Upper lobe of left lung (tissue), 6 donors: ENCODE measurements at regions not wholly inside any gene's neighbourhood (a gene's known extent, or its start where the extent isn't known, plus 50 kb on each side); places are given as distances from the start of the nearest gene placed in this dataset.
A peak's percentile ranks its signal among the peaks of the same experiment; 100 is the strongest.

ENCODE experiments used
- ATAC-seq, 2 donors: fragments of 200-7000 bp; cut with Tn5 transposase; one replicate each; pipeline ENCODE4 v1.9.1; 2022; ENCODE audit warnings: mild to moderate bottlenecking in 2 of 2, moderate library complexity in 2 of 2; ENCODE audit not compliant: low FRiP score in 2 of 2
- DNase-seq, 2 donors: peaks; one replicate each; pipeline ENCODE4 v3.0.0-alpha.2; 2019 to 2020
- H3K27ac ChIP-seq, 4 donors: fragments of 200-600 bp; sonication (generic); one replicate each; pipeline ENCODE4 v1.5.1; 2016 to 2019
- H3K27me3 ChIP-seq, 4 donors: fragments of 200-600 bp; sonication (generic); one replicate each; pipeline ENCODE4 v1.5.1; 2017 to 2019
- H3K36me3 ChIP-seq, 4 donors: fragments of 200-600 bp; sonication (generic); one replicate each; pipeline ENCODE4 v1.5.1; 2016 to 2019
- H3K4me1 ChIP-seq, 4 donors: fragments of 200-600 bp; sonication (generic); one replicate each; pipeline ENCODE4 v1.5.1; 2018 to 2019
- H3K4me3 ChIP-seq, 4 donors: fragments of 200-600 bp; sonication (generic); one replicate each; pipeline ENCODE4 v1.5.1; 2017 to 2019; ENCODE audit warnings: mild to moderate bottlenecking in 2 of 4, moderate library complexity in 1 of 4
- H3K9me3 ChIP-seq, 4 donors: fragments of 200-600 bp; sonication (generic); one replicate each; pipeline ENCODE4 v1.5.1; 2018 to 2019
- CTCF ChIP-seq, 6 experiments: fragments of 450-650 bp in 4 of 6; fragments of 200-600 bp in 2 of 6; sonication (generic) in 2 of 6; IDR thresholded peaks; one replicate each; pipeline ENCODE4 v1.5.1; 2016 to 2019; ENCODE audit warnings: antibody characterized with exemption in 6 of 6
- EP300 ChIP-seq, 4 donors: sonication (generic); formaldehyde crosslinking; IDR thresholded peaks; one replicate each; pipeline ENCODE4 v1.5.1; 2017; ENCODE audit warnings: antibody characterized with exemption in 4 of 4, control low read depth in 2 of 4
- POLR2A ChIP-seq, 4 donors: fragments of 450-650 bp; IDR thresholded peaks; one replicate each; pipeline ENCODE4 v1.5.1; 2016 to 2017; ENCODE audit warnings: antibody characterized with exemption in 4 of 4, mild to moderate bottlenecking in 2 of 4
- POLR2AphosphoS5 ChIP-seq, 2 donors: sonication (generic); formaldehyde crosslinking; IDR thresholded peaks; one replicate each; pipeline ENCODE4 v1.5.1; 2017; ENCODE audit warnings: antibody characterized with exemption in 2 of 2
- WGBS, 2 donors: methylation state at CpG; one replicate each; pipeline ENCODE4 v1.1.5; 2017 to 2018; 5-methylcytosine and 5-hydroxymethylcytosine counted together
- donor health status: DM: no; HTN: no; CAD: no; lungs with moderate emphysema.
- donor health status: DM: no; HTN: yes; CAD: no; lungs with severe emphysema.

GRCh38 chr1:185672719-185673360, 61.4 kb upstream of the HMCN1 start:
- Histone ChIP-seq H3K4me3 (no peak overlapping the region), H3K27me3 (no peaks in the 10 kb centered on the region), H3K27ac (peak overlapping the region in 2 of 4 donors; percentile 33 to 70), H3K4me1 (peaks cover 20 to 30% (median 23%) of the 10 kb centered on the region in 4 donors), H3K36me3 (no peaks in the 10 kb centered on the region), H3K9me3 (no peaks in the 10 kb centered on the region)
- ATAC-seq (peak in 1 of 2 donors; percentile 82), DNase-seq (no peak)
- 39 to 55% methylated on average over 3 of the region's 3 CpGs for WGBS, 2 donors
- TF ChIP-seq CTCF (IDR thresholded peaks at IDR 0.05) = no peak
- no peak for TF ChIP-seq POLR2AphosphoS5 (IDR thresholded peaks at IDR 0.05)
- no peak for TF ChIP-seq EP300 (IDR thresholded peaks at IDR 0.05)
- TF ChIP-seq POLR2A (IDR thresholded peaks at IDR 0.05) = no peak

DNA sequence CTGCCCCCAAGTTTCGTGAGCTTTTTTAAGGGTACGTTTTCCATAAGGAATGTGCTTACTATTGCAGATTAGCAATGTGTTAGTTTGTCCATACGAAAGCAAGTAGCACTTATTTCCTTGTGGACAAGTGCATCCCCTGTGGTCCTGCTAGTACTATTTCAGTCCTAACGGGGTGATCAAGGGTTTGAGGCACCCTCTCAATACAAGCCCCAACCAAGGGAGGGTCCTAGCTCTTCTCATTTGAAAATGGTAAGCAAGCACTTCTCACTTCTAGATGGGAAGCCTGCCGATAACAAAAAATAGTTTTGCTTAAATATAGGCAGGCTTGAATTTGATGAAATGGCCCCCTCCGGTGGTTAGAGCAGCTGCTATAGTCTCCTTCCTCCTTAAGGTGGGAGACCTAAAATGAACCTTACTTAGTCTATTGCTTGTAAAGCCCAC, 64.0 kb upstream of the HMCN1 start:
- TF ChIP-seq POLR2A (IDR thresholded peaks at IDR 0.05) (no peak), EP300 (IDR thresholded peaks at IDR 0.05) (no peak), CTCF (IDR thresholded peaks at IDR 0.05) (peak in 3 of 6 experiments; percentile 33 to 43 (median 40))
- peak in 1 of 2 donors; percentile 29 for DNase-seq
- no peak overlapping the region for H3K4me3 ChIP-seq
- no peaks in the 10 kb centered on the region for H3K9me3 ChIP-seq
- ATAC-seq = peak in 1 of 2 donors; percentile 50
- no peak overlapping the region for H3K27ac ChIP-seq
- no peaks in the 10 kb centered on the region for H3K36me3 ChIP-seq
- WGBS, 2 donors = 31 to 35% methylated on average over 6 of the region's 6 CpGs
- H3K27me3 ChIP-seq = no peaks in the 10 kb centered on the region
- H3K4me1 ChIP-seq = peaks cover 20 to 29% (median 23%) of the 10 kb centered on the region in 4 donors

DNA sequence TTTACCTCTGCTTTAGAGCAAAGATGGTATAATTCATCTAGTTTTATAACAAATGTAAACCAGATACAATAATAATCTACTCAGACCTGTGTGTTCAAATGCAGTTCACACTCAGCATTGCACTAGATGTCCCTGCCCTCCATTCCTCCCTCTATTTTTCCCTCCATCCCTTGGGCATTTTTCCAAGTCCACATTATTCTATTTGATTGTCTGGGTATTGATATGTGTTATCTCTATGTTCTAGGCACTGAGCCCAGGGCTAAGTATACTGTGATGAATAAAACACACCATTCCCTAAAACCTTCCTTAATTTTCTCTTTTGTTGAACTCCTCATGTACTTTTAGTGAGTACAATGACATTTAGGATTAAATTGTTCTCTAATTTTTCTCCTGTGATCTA, 66.2 kb upstream of the HMCN1 start:
- no peak for ATAC-seq
- no peaks in the 10 kb centered on the region for H3K27me3 ChIP-seq
- H3K4me3 ChIP-seq = no peak overlapping the region
- H3K4me1 ChIP-seq = peaks cover 0 to 12% (median 6%) of the 10 kb centered on the region in 4 donors
- H3K27ac ChIP-seq = no peak overlapping the region
- DNase-seq = no peak
- no peaks in the 10 kb centered on the region for H3K9me3 ChIP-seq
- H3K36me3 ChIP-seq = no peaks in the 10 kb centered on the region
- TF ChIP-seq EP300 (IDR thresholded peaks at IDR 0.05) (no peak), POLR2A (IDR thresholded peaks at IDR 0.05) (no peak), POLR2AphosphoS5 (IDR thresholded peaks at IDR 0.05) (no peak), CTCF (IDR thresholded peaks at IDR 0.05) (no peak)

DNA sequence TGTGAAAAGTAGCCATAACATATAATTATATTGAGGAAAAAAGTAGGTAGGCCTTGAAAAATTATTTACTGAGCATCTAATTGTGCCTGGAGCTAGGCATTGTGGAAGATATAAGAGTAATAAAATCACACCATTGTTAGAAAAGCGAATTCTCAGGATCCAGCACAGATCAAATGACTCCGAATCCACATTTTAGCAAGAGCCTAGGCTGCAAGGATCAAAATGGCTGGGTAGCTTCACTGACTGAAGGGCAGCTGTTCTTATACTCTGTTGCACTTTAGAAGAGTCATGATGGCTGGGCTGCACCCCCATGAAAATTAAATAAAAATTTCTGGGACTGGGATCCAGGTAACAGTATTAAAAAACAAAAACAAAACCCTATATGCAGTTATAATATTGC, 67.6 kb upstream of the HMCN1 start:
- no peaks in the 10 kb centered on the region for H3K9me3 ChIP-seq
- H3K4me1 ChIP-seq = peaks cover 0 to 7% (median 2%) of the 10 kb centered on the region in 4 donors
- WGBS, 2 donors = 92 to 96% methylated on average over 2 of the region's 2 CpGs
- no peak for ATAC-seq
- H3K27ac ChIP-seq = no peak overlapping the region
- no peaks in the 10 kb centered on the region for H3K36me3 ChIP-seq
- H3K27me3 ChIP-seq = no peaks in the 10 kb centered on the region
- DNase-seq = no peak
- no peak overlapping the region for H3K4me3 ChIP-seq
- TF ChIP-seq EP300 (IDR thresholded peaks at IDR 0.05) (no peak), CTCF (IDR thresholded peaks at IDR 0.05) (no peak), POLR2A (IDR thresholded peaks at IDR 0.05) (no peak), POLR2AphosphoS5 (IDR thresholded peaks at IDR 0.05) (no peak)

GRCh38 chr1:185663771-185664296, 70.4 kb upstream of the HMCN1 start:
- TF ChIP-seq POLR2AphosphoS5 (IDR thresholded peaks at IDR 0.05) (no peak), POLR2A (IDR thresholded peaks at IDR 0.05) (no peak), EP300 (IDR thresholded peaks at IDR 0.05) (no peak), CTCF (IDR thresholded peaks at IDR 0.05) (no peak)
- Histone ChIP-seq H3K4me1 (peaks cover 0 to 4% (median 0%) of the 10 kb centered on the region in 4 donors), H3K36me3 (no peaks in the 10 kb centered on the region), H3K9me3 (no peaks in the 10 kb centered on the region), H3K27me3 (no peaks in the 10 kb centered on the region), H3K27ac (no peak overlapping the region), H3K4me3 (no peak overlapping the region)
- WGBS, 2 donors = 23 to 25% methylated on average over 1 of the region's 1 CpG
- DNase-seq = no peak
- ATAC-seq = no peak
